SK-N-SH (cell line): ENCODE measurements at regions not wholly inside any gene's neighbourhood (a gene's known extent, or its start where the extent isn't known, plus 50 kb on each side); places are given as distances from the start of the nearest gene placed in this dataset.

ENCODE experiments used
- CTCF ChIA-PET: fragments of 300-600, 350-600 bp; formaldehyde crosslinking; extraction: SDS; loops from one replicate; lab custom pipeline; 2021; lab: Yijun Ruan, JAX
- POLR2A ChIA-PET: fragments of 350-600 bp; sonication (Branson Sonifier 250); formaldehyde crosslinking; extraction: SDS; loops from one replicate; lab custom pipeline; 2020; ENCODE audit warnings: antibody characterized with exemption, inconsistent platforms; lab: Yijun Ruan, JAX
- DNase-seq: peaks from one replicate; pipeline ENCODE4 v3.0.0; 2012
- H2AFZ ChIP-seq: fragments of 200-600 bp; sonication (generic); 2 replicates; pipeline ENCODE4 v1.8.1; 2016; ENCODE audit warnings: antibody characterized with exemption, mild to moderate bottlenecking, low read depth
- H3F3A ChIP-seq: fragments of 200-600 bp; sonication (generic); replicated peaks from 2 replicates; pipeline ENCODE3; 2016; ENCODE audit warnings: antibody characterized with exemption, mild to moderate bottlenecking; ENCODE audit not compliant: insufficient read depth
- H3K27ac ChIP-seq, 2 experiments: fragments of 200-500 bp in 1 of 2; fragments of 200-600 bp in 1 of 2; sonication (Bioruptor generic) in 1 of 2; sonication (generic), shearing (Covaris generic) in 1 of 2; 2 replicates each; pipeline versions ENCODE4 v1.5.1 to v1.6.1; 2014 to 2016; ENCODE audit warnings: low read depth in 2 of 2, inconsistent platforms in 1 of 2, low read length in 1 of 2, mild to moderate bottlenecking in 1 of 2, mixed read lengths in 1 of 2
- H3K27me3 ChIP-seq: fragments of 200-600 bp; sonication (generic), shearing (Covaris generic); 2 replicates; pipeline ENCODE4 v1.6.1; 2016; ENCODE audit warnings: mixed run types; ENCODE audit not compliant: insufficient read depth
- H3K36me3 ChIP-seq, 2 experiments: fragments of 200-500 bp in 1 of 2; fragments of 200-600 bp in 1 of 2; sonication (Bioruptor generic) in 1 of 2; sonication (generic) in 1 of 2; replicated peaks in 1 of 2; 2 replicates each; pipeline versions ENCODE3 to v1.5.1; 2014 to 2016; ENCODE audit warnings: low read length in 1 of 2, mild to moderate bottlenecking in 1 of 2; ENCODE audit not compliant: insufficient read depth in 2 of 2, control insufficient read depth in 1 of 2
- H3K4me1 ChIP-seq, 2 experiments: fragments of 200-500 bp in 1 of 2; fragments of 200-600 bp in 1 of 2; sonication (Bioruptor generic) in 1 of 2; sonication (generic), shearing (Covaris generic) in 1 of 2; 2 replicates each; pipeline versions ENCODE4 v1.5.1 to v1.6.1; 2014 to 2016; ENCODE audit warnings: low read depth in 1 of 2, low read length in 1 of 2, mixed run types in 1 of 2; ENCODE audit not compliant: insufficient read depth in 2 of 2, control insufficient read depth in 1 of 2
- H3K4me2 ChIP-seq: fragments of 200-600 bp; sonication (generic), shearing (Covaris generic); 2 replicates; pipeline ENCODE4 v1.6.1; 2017; ENCODE audit warnings: mixed run types
- H3K4me3 ChIP-seq, 2 experiments: fragments of 200-500 bp in 1 of 2; fragments of 200-600 bp in 1 of 2; sonication (Bioruptor generic) in 1 of 2; sonication (generic), shearing (Covaris generic) in 1 of 2; 2 replicates each; pipeline versions ENCODE4 v1.5.1 to v1.8.1; 2014 to 2016; ENCODE audit warnings: low read depth in 2 of 2, inconsistent platforms in 1 of 2, low read length in 1 of 2, mild to moderate bottlenecking in 1 of 2, mixed read lengths in 1 of 2, moderate library complexity in 1 of 2
- H3K79me2 ChIP-seq: fragments of 200-600 bp; sonication (generic); 2 replicates; pipeline ENCODE4 v1.8.1; 2017; ENCODE audit warnings: mild to moderate bottlenecking; ENCODE audit not compliant: insufficient read depth
- H3K9ac ChIP-seq: fragments of 200-600 bp; sonication (generic); 2 replicates; pipeline ENCODE4 v1.6.1; 2017; ENCODE audit warnings: mixed run types
- H3K9me2 ChIP-seq: fragments of 200-600 bp; sonication (generic); 2 replicates; pipeline ENCODE4 v1.6.1; 2017; ENCODE audit warnings: mixed run types
- H3K9me3 ChIP-seq: fragments of 200-600 bp; sonication (generic); 2 replicates; pipeline ENCODE4 v1.6.1; 2017; ENCODE audit warnings: mixed run types, mild to moderate bottlenecking, moderate library complexity
- H4K20me1 ChIP-seq: fragments of 200-600 bp; sonication (generic); 2 replicates; pipeline ENCODE4 v1.6.1; 2017; ENCODE audit warnings: mild to moderate bottlenecking, mixed run types; ENCODE audit not compliant: insufficient read depth
- MEF2A ChIP-seq: IDR thresholded peaks from 2 replicates; pipeline ENCODE4 v1.4.0; 2012; ENCODE audit warnings: low read depth, borderline replicate concordance
- NRF1 ChIP-seq: IDR thresholded peaks from 2 replicates; pipeline ENCODE4 v1.6.1; 2012; ENCODE audit warnings: low read depth, mild to moderate bottlenecking, low read length
- RCOR1 ChIP-seq: fragments of 150-350 bp; IDR thresholded peaks from 2 replicates; pipeline ENCODE4 v1.6.1; 2017; ENCODE audit warnings: antibody characterized with exemption, low read length
- TAF1 ChIP-seq: IDR thresholded peaks from 2 replicates; pipeline ENCODE4 v1.6.1; 2012; ENCODE audit warnings: low read depth, mild to moderate bottlenecking, low read length, moderate library complexity, borderline replicate concordance
- WGBS: methylation state at CpG from one replicate; pipeline ENCODE4 v1.1.6; 2017; ENCODE audit warnings: low lambda C conversion rate; 5-methylcytosine and 5-hydroxymethylcytosine counted together

- no peaks in the 10 kb centered on the region for H3K79me2 ChIP-seq
- ChIA-PET POLR2A (no interaction called here), CTCF (interaction anchor here (0.9 to 1.1 kb wide), 3 partner anchors 15 to 451 kb away, joined by 3 read pairs; no protein-coding TSS in a partner anchor)
- H3K9ac ChIP-seq = no peak overlapping the region
- no peak overlapping the region for H3K27ac ChIP-seq
- TF ChIP-seq NRF1 = no peak
- no peak for DNase-seq
- no peaks in the 10 kb centered on the region for H3K27me3 ChIP-seq
- no peaks in the 10 kb centered on the region for H3K9me2 ChIP-seq
- H3K4me3 ChIP-seq = no peak overlapping the region
- H3F3A ChIP-seq = no peaks in the 10 kb centered on the region
- WGBS = 81% methylated on average over 9 of the region's 9 CpGs
- no peaks in the 10 kb centered on the region for H4K20me1 ChIP-seq
- peaks cover 0 to 36% of the 10 kb centered on the region in 2 experiments; a peak in 1 of 4 replicates for H3K4me1 ChIP-seq
- H3K36me3 ChIP-seq = no peaks in the 10 kb centered on the region
- H2AFZ ChIP-seq = no peak overlapping the region
- H3K9me3 ChIP-seq = no peaks in the 10 kb centered on the region
- no peak overlapping the region for H3K4me2 ChIP-seq
Measured at GRCh38 chr5:168174376-168174775, 117.1 kb upstream of the WWC1 start.

DNA sequence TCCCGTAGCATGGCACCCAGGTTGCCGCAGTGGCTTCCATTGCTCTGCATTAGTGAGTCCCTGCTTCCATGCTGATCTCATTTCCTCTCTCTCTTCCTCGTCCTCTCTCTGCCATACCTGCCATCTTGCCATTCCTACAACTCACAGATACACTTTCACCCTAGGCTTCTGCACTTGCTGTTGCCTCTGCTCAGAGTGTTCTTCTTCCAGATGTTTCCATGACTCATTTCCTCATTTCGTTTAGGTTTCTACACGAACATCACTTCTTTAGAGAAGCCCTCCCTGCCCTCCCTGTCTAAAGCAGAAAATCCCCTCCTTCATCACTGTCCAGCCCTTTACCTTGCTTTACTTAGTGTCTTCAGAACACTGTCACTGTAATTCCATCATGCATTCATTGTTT, 115.2 kb upstream of the WWC1 start:
- no peak overlapping the region for H3K4me2 ChIP-seq
- H3K4me3 ChIP-seq = no peak overlapping the region
- H3K4me1 ChIP-seq = peaks cover 0 to 37% of the 10 kb centered on the region in 2 experiments; a peak in 1 of 4 replicates
- H3F3A ChIP-seq = no peaks in the 10 kb centered on the region
- H3K27me3 ChIP-seq = no peaks in the 10 kb centered on the region
- no peak for TF ChIP-seq TAF1
- TF ChIP-seq RCOR1 = no peak
- TF ChIP-seq, all 33 proteins: peak for 0
- WGBS = 53% methylated on average over 5 of the region's 5 CpGs
- Histone ChIP-seq H3K27ac (no peak overlapping the region), H3K79me2 (no peaks in the 10 kb centered on the region), H2AFZ (no peak overlapping the region), H3K36me3 (no peaks in the 10 kb centered on the region), H3K9me2 (no peaks in the 10 kb centered on the region), H3K9ac (no peak overlapping the region), H3K9me3 (no peaks in the 10 kb centered on the region), H4K20me1 (no peaks in the 10 kb centered on the region)
- ChIA-PET POLR2A (no interaction called here), CTCF (interaction anchor here (1.1 to 1.5 kb wide), 2 partner anchors 71 to 129 kb away, joined by 3 to 9 read pairs; no protein-coding TSS in a partner anchor)
- DNase-seq = no peak

DNA sequence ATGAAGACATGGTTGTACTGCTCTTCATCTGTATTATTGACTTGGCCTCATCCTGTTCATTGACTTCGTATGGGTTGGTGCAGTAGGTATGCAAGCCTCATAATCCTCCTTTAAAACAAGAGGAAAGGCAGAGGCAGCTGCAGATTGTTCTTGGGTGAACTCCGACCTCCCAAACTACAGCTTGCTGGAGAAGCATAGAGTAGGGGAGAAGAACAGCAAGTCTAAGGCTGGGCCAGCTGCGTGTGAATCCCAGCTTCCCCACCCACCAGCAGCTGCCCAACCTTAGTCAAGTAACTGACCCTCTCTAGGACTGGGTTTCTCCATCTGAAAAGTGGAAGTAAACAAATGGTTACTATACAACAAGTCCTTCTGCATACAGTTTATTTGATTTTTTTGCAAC, 114.5 kb upstream of the WWC1 start:
- Histone ChIP-seq H3K9me3 (no peaks in the 10 kb centered on the region), H3K36me3 (no peaks in the 10 kb centered on the region), H3K79me2 (no peaks in the 10 kb centered on the region), H3K9ac (no peak overlapping the region), H3K27ac (no peak overlapping the region), H3K27me3 (no peaks in the 10 kb centered on the region), H2AFZ (no peak overlapping the region), H3K9me2 (no peaks in the 10 kb centered on the region), H4K20me1 (no peaks in the 10 kb centered on the region), H3K4me1 (peaks cover 0 to 34% of the 10 kb centered on the region in 2 experiments; a peak in 1 of 4 replicates), H3K4me3 (no peak overlapping the region)
- WGBS = 48% methylated on average over 3 of the region's 3 CpGs
- CTCF ChIA-PET = interaction anchor here (1.0 to 1.5 kb wide), 4 partner anchors 11 to 601 kb away, joined by 3 to 9 read pairs (median 3); no protein-coding TSS in a partner anchor
- DNase-seq = no peak
- POLR2A ChIA-PET = no interaction called here
- TF ChIP-seq MEF2A = no peak
- TF ChIP-seq, all 33 proteins: peak for 0
- no peak overlapping the region for H3K4me2 ChIP-seq
- H3F3A ChIP-seq = no peaks in the 10 kb centered on the region
